HFF-Myc (cell line): ENCODE measurements at regions not wholly inside any gene's neighbourhood (a gene's known extent, or its start where the extent isn't known, plus 50 kb on each side); places are given as distances from the start of the nearest gene placed in this dataset.
"Not testable (repeated sequence)": the region's sequence is repeated elsewhere in the genome, so short reads cannot be mapped to it uniquely, and the experiment has no call there.

Experiments used
- DNase-seq: peaks from one replicate; pipeline ENCODE4 v3.0.0-alpha.2; 2011; ENCODE audit warnings: low read depth; ENCODE audit errors: extremely low read depth
- H3K4me3 ChIP-seq: replicated peaks from 2 replicates; pipeline ENCODE4 v1.5.1; 2011; ENCODE audit warnings: low read depth, mild to moderate bottlenecking, control low read depth, low read length
- CTCF ChIP-seq: IDR thresholded peaks from 2 replicates; pipeline ENCODE4 v1.5.1; 2012; ENCODE audit warnings: mild to moderate bottlenecking, low read depth, low read length, control low read depth; ENCODE audit errors: missing control alignments

DNA sequence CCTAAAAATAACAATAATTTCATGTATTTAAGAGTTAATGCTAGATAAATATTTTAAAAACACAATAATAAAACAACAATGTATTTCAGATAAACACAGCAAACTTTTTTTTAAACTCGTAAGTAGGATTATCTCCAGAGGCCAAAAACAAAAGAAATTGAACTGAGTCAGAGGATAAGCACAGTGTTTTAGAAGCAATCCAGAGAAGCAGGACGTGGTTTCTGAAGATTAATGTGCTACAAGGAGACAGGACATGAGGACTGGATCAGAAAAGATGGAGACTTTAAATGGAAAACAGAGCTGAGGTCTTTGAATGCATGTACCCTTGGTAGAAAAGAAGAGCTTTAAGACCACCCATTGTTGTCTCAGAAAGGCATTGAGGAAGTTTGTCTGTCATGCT lies 491.2 kb upstream of the TLE4 start:
- no peak for TF ChIP-seq CTCF
- no peak for DNase-seq
- H3K4me3 ChIP-seq = no peak overlapping the region

- H3K4me3 ChIP-seq = no peak overlapping the region
- no peak for DNase-seq
- TF ChIP-seq CTCF = no peak
Observed at GRCh38 chr9:79083621-79084020, 488.1 kb upstream of the TLE4 start.

DNA sequence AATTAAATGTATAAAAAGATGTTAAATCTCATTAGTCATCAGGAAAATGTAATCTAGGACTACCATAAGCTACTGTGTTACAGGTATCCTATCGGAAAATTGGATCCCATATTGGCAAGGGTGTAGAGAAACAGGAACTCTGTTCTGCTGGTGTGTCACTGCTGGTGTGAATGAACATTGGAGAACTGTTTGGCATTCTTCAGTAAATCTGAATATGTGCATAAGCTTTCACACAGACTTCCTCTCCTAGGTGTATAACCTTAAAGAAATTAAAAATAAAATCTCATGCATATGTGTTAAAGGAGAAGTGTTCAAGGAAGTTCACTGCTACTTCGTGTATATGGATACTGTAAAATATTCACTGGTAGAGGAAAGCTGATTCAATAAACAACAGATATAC lies 484.6 kb upstream of the TLE4 start:
- H3K4me3 ChIP-seq = no peak overlapping the region
- no peak for DNase-seq
- TF ChIP-seq CTCF = no peak

DNA sequence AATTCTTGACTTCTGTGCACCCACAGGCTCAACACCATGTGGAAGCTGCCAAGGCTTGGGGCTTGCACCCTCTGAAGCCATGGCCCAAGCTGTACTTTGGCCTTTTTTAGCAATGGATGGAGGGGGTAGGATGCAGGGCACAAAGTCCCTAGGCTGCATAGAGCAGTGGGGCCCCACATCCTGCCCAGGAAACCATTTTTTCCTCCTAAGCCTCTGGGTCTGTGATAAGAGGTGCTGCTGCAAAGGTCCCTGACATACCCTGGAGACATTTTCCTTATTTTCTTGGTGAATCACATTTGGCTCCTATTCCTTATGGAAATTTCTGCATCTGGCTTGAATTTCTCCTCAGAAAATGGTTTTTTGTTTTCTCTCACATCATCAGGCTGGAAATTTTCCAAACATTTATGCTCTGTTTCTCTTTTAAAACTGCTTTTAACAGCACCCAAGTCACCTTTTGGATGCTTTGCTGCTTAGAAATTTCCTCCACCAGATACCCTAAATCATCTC lies 482.7 kb upstream of the TLE4 start:
- no peak overlapping the region for H3K4me3 ChIP-seq
- DNase-seq = no peak
- no peak for TF ChIP-seq CTCF

- DNase-seq, H3K4me3 ChIP-seq: not testable (repeated sequence)
Observed at GRCh38 chr9:79089851-79090250, 481.9 kb upstream of the TLE4 start.

DNA sequence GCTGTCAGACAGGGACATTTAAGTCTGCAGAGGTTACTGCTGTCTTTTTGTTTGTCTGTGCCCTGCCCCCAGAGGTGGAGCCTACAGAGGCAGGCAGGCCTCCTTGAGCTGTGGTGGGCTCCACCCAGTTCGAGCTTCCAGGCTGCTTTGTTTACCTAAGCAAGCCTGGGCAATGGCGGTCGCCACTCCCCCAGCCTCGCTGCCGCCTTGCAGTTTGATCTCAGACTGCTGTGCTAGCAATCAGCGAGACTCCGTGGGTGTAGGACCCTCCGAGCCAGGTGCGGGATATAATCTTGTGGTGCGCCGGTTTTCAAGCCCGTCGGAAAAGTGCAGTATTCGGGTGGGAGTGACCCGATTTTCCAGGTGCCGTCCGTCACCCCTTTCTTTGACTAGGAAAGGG lies 468.5 kb upstream of the TLE4 start:
- H3K4me3 ChIP-seq = not testable (repeated sequence)

GRCh38 chr9:79104216-79104615 lies 467.5 kb upstream of the TLE4 start:
- no peak overlapping the region for H3K4me3 ChIP-seq
- DNase-seq = no peak
- no peak for TF ChIP-seq CTCF

More for the DNA sequence above, 468.5 kb upstream of the TLE4 start:
- not testable (repeated sequence) for DNase-seq

DNA sequence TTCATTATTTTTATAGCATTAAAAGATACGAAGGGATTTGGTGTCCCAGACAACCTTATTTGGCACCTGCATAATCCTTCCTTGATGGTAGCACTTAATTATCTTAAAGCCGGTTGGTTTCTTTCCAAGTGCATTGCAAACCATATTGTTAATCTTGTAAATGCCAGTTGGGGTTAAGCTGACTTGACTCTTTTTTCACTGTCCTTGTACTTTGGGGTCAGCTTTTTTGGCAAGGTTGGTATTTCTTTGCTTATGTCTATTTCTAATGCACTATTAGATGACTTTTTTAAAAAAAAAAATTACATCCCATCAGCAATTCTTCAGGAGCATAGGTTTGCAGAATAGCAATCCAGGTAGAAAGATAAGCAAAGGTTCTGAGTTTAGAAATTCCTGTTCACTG lies 466.8 kb upstream of the TLE4 start:
- no peak overlapping the region for H3K4me3 ChIP-seq
- no peak for TF ChIP-seq CTCF
- DNase-seq = no peak
